ENCODE measurements at regions not wholly inside any gene's neighbourhood (a gene's known extent, or its start where the extent isn't known, plus 50 kb on each side); places are given as distances from the start of the nearest gene placed in this dataset.
"Not testable (repeated sequence)": the region's sequence is repeated elsewhere in the genome, so short reads cannot be mapped to it uniquely, and the experiment has no call there.

DNA sequence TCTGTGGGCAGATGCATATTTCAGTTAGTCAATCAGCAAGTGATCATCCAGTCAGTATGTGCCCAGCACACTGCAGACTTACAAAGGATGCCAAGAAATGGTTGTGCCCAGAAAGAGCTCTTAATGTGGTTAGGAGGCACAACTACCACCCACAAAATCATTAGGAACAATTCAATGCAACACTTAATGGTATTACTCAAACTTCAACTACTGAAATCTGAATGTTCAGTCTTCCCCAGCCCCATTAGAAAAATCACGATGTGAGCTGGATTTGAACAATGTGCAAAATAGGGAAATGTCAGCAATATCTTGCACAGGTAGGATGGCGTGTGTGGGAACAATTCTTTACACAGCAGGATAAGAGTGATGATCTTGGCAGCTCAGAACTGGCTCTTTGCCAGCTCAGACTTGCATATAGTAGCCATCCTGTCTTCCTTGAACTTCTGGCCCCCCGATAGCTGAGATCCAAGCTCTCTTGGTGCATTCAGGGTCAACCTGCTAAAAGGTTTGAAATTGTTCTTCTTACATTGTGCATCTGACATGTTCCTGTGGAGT, 556.7 kb upstream of the HTR1E start:
- DNase-seq, result no peak
- ATAC-seq (ENCODE audit: poor library complexity), result no peak
- intact Hi-C loops (cut with DNase I), result no loop called here

- ATAC-seq (ENCODE audit: poor library complexity), result no peak
- DNase-seq, result no peak
- intact Hi-C loops (cut with DNase I), result no loop called here
Observed at GRCh38 chr6:86357877-86358276, 579.5 kb upstream of the HTR1E start.

- DNase-seq (no peak), ATAC-seq (ENCODE audit: poor library complexity) (no peak)
- intact Hi-C loops (cut with DNase I), result no loop called here
Observed at GRCh38 chr6:86355271-86355670, 582.1 kb upstream of the HTR1E start.

DNA sequence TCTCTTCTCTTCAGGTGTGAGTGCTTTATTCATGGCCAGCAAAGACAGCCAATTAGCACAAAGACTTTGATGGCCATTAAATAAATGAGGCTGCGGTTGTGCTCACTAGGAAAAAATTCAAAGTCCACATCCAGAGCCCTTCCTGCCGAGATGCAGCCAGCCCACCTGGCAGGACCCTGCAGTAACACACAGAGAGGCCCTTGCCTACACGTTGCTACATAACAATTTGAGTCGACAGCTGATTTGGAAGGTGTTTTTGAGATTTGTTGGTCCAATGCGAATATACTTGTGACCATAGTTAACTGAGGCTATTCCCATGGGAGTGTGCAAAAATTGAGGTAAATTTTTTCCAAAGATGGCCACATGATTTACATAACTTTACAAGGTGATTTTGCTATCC, 605.4 kb upstream of the HTR1E start:
- intact Hi-C loops (cut with DNase I), result no loop called here
- DNase-seq (no peak), ATAC-seq (ENCODE audit: poor library complexity) (no peak)

DNA sequence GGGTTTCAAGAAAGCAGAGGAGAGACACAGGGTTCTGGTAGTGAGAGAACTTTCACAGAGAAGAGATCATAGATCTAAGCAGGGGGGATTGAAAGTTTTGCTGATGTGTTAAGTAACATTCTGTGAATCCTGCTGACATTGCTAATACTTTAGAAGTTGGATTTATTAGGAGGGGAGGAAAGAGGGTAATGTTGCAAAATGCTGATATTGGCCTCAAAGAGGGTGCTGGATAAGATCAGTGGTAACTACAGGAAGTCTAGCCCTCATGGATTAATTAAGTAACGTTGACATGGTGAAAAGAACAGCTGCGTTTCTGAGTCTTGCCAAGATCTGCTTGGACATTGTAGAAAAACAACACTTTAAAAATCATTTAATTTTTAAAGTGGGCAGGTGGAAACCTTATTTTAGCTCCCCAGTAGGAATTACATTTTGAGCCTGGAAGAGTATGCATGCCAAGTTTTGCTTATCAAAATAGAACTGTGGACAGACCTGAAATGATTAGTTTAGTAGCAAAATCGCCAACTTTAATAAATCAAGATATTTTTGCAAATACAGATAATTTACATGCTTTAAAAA, 606.0 kb upstream of the HTR1E start:
- ATAC-seq (ENCODE audit: poor library complexity) (peak; percentile 29), DNase-seq (no peak)
- intact Hi-C loops (cut with DNase I), result no loop called here

- intact Hi-C loops (cut with DNase I), result no loop called here
- DNase-seq, result no peak
Observed at GRCh38 chr6:86306210-86306609, 631.1 kb upstream of the HTR1E start.

DNA sequence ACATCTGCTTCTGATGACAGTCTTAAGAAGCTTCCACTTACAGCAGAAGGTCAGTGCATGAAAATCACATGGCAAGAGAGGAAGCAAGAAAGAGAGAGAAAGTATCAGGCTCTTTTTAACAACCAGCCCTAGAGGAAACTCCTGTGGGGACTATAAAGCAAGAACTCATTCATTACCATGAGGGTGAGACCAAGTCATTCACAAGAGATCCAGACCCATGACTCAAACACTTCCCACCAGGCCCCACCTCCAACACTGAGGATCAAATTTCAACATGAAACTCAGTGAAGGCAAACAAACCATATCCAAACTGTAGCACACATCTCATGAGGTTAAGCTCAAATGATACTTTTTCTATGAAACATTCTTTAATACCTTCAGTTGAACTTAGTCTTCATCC, 643.2 kb upstream of the SYNCRIP start:
- ATAC-seq (ENCODE audit: poor library complexity) (no peak), DNase-seq (no peak)
- intact Hi-C loops (cut with DNase I), result no loop called here

More at GRCh38 chr6:86306210-86306609, 631.1 kb upstream of the HTR1E start:
- no peak for ATAC-seq (ENCODE audit: poor library complexity)

- ATAC-seq (ENCODE audit: poor library complexity); DNase-seq; intact Hi-C loops (cut with DNase I): not testable (repeated sequence)
Observed at GRCh38 chr6:86284809-86285480, 642.3 kb upstream of the SYNCRIP start.

DNA sequence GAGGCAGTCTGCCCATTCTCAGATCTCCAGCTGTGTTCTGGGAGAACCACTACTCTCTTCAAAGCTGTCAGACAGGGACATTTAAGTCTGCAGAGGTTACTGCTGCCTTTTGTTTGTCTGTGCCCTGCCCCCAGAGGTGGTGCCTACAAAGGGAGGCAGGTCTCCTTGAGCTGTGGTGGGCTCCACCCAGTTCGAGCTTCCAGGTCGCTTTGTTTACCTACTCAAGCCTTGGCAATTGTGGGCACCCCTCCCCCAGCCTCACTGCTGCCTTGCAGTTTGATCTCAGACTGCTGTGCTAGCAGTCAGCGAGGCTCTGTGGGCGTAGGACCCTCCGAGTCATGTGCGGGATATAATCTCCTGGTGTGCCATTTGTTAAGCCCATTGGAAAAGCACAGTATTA, 640.9 kb upstream of the SYNCRIP start:
- intact Hi-C loops (cut with DNase I); ATAC-seq (ENCODE audit: poor library complexity); DNase-seq: not testable (repeated sequence)

DNA sequence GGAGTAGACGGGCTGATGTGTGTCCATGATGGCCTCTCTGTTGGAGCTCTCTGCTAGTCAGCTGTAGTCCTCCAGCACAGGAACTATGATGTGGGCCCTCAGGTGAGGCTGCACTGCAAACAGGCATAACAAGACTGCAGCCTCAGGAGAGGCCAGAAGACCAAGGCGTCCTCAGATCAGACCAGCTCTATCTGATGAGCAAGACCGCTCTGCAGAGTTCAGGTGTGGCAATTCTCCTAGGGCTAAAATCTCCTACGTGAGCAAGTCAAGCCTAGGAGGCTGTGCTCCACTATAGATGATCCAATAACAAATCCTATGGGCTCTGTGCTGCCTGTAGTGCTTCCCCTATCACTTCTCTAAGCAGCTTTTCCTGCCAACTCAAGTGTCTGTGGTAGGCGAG, 633.4 kb upstream of the SYNCRIP start:
- ATAC-seq (ENCODE audit: poor library complexity) (no peak), DNase-seq (no peak)
- intact Hi-C loops (cut with DNase I), result no loop called here

DNA sequence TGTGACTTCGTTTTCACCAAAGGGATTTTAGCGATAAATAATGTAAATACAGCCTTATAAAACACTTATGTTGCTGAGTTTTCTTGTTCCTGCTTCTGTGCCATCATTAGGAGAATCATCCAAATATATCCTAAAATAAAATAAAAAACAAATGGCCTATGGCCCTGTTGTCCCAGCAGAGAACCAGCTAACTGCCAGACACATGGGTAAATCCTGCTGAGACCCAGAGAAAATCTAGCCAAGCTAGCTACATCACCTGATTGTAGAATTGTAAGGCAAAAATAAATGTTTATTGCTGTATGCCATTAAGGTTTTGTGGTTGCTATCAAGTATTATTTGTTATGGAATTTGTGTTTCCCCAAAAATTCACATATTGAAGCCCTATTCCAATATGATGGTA, 631.2 kb upstream of the SYNCRIP start:
- intact Hi-C loops (cut with DNase I), result no loop called here
- ATAC-seq (ENCODE audit: poor library complexity) (no peak), DNase-seq (no peak)

DNA sequence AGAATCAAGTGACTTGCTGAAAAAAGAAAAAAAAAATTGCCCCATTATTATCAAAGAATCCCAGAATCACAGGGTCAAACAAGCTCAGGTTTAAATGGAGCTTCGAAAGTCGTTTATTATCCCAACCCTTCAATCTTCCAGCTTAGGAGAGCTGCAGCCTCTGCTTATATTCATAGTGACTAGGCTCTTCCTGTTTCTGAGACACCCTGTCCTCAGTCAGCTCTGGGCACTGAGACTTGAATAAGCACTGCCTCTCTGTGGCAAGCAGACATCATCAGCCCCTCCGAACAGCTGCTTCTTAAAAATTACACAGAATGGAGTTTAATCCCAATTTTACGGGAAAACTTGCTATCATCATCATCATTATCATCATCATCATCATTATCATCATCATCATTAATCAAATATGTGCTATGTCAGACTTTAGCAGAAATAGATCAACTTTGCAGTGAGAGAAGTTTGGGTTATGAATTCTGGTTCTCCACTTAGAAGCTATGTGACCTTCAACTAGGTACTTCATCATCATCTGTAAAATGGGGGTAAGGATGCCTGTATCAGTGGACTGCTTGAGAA, 614.0 kb upstream of the SYNCRIP start:
- DNase-seq, result no peak
- intact Hi-C loops (cut with DNase I), result no loop called here
- ATAC-seq (ENCODE audit: poor library complexity), result no peak

DNA sequence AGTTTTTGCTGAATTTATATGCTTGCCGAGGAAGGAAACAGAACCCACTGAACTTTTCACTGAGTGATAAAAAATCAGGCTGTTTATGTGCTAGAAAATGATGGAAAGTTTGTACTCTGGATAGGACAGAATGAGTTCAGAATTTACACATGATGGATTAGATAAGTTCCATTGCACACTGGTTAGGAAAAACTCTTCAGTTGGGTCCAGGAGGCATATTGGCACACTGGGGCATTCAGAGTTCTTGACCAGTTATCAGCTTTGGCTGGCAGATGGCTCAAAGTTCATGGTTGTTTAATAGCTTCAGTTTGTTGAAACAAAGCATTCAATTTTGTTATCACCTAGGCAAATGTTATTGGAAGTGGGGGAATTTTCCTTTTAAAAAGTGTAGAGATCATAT, 613.3 kb upstream of the SYNCRIP start:
- no peak for ATAC-seq (ENCODE audit: poor library complexity)
- intact Hi-C loops (cut with DNase I), result no loop called here

DNA sequence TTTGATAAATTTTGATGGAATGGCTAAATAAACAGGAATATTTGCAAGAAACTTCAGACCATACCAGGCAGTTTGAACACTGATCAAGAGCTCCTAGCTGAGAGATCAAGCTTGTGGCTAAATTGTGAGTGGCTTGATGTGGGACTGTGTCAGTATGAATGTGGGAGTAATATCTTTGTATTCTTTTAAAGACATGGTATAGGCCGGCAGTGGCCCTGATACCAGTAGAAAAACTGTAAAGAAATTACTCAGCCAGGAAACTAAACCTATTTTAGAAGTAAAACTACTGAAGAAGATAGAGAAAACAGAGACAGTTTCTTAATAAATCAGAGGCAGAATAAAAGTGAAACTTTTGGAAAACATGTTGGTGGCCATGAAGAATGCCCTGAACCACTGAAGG, 608.4 kb upstream of the SYNCRIP start:
- DNase-seq (no peak), ATAC-seq (ENCODE audit: poor library complexity) (no peak)

More for the DNA sequence above, 613.3 kb upstream of the SYNCRIP start:
- DNase-seq, result no peak

GRCh38 chr6:86217906-86218305, 575.2 kb upstream of the SYNCRIP start:
- no peak for DNase-seq
- no peak for ATAC-seq (ENCODE audit: poor library complexity)
- intact Hi-C loops (cut with DNase I), result no loop called here

More for the DNA sequence above, 608.4 kb upstream of the SYNCRIP start:
- intact Hi-C loops (cut with DNase I), result no loop called here

DNA sequence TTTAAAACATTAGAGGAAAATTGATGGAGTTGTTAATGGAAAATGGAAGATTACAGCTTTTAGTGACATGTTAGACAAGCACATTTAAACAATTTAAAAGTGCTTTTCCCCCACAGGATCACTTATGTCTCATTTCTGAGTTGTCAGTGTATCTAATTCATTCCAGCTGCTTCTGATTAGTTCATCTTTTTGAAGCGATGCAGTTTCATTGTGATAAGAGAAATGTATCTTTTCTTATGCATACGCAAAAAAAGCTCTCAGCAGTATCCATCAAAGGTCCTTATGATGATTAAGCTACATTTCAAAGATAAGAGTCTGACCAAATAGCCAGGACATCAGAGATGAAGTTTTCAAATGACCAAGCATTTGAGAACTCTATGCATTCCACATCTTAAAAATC, 572.6 kb upstream of the SYNCRIP start:
- intact Hi-C loops (cut with DNase I), result no loop called here
- no peak for ATAC-seq (ENCODE audit: poor library complexity)
- no peak for DNase-seq

- no peak for ATAC-seq (ENCODE audit: poor library complexity)
- no peak for DNase-seq
- intact Hi-C loops (cut with DNase I), result no loop called here
Observed at GRCh38 chr6:86205980-86206379, 563.3 kb upstream of the SYNCRIP start.

- DNase-seq (no peak), ATAC-seq (ENCODE audit: poor library complexity) (no peak)
- intact Hi-C loops (cut with DNase I), result no loop called here
Observed at GRCh38 chr6:86203044-86203443, 560.4 kb upstream of the SYNCRIP start.

GRCh38 chr6:86193821-86194220, 551.1 kb upstream of the SYNCRIP start:
- intact Hi-C loops (cut with DNase I), result no loop called here
- DNase-seq (no peak), ATAC-seq (ENCODE audit: poor library complexity) (no peak)

DNA sequence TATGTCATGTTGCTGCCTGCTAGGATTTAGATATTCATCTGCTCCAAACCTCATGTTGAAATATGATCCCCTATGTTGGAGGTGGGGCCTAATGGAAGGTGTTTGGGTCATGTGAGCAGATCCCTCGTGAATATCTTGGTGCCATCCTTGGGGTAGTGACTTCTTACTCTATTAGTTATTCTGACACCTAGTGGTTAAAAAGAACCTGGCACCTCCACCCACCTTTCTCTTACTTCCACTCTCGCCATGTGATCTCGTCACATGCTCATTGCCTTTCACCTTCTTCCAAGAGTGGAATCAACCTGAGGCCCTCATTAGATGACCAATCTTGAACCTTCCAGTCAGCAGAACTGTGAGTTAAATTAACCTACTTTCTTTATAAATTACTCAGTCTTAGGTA, 549.4 kb upstream of the SYNCRIP start:
- intact Hi-C loops (cut with DNase I), result no loop called here
- ATAC-seq (ENCODE audit: poor library complexity) (no peak), DNase-seq (no peak)
